NCI-H1417 (cell line): ENCODE measurements at regions not wholly inside any gene's neighbourhood (a gene's known extent, or its start where the extent isn't known, plus 50 kb on each side); places are given as distances from the start of the nearest gene placed in this dataset.

ENCODE experiments used
- DNase-seq, 3 experiments: peaks; one replicate each; lab custom pipeline; 2025; lab: John Stamatoyannopoulos, UW

DNA sequence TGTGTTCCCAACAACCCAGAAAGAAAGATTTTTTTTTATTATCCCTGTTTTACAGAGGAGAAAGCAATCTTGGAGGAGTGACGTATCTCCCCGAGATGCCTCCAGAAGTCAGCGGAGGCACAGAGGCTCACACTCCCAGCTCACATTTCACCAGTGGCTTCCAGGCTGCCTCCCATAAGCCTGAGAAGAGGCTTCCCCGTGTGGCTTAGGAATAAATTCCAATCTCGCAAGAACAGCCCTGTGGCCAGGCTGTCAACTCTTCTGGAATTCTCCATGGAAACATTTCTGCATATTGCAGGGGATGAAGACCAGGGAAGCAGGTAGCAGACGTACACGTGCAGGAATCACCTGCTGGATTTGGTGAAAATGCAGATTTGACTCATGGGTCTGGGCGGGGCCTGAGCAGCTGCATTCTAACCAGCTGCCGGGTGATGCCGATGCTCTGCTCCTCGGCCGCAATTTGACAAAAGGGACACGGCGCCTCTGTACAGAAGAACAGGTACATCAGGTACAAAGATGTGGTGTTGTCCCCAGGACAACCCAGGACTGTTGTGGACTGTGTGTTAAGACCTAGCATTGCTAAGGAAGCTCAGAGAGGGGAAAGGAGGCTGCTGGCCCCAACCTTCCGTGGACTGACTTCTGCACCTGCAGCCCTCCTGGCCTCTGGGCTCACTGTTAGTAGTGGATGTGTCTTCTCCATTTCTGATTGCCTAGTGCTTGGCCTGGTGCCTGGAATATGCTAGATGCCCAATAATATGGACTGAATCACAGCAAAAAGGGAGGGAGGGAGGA is 114.2 kb upstream of the ID2 start:
- peak in 2 of 3 experiments; percentile 45 to 85 for DNase-seq

DNA sequence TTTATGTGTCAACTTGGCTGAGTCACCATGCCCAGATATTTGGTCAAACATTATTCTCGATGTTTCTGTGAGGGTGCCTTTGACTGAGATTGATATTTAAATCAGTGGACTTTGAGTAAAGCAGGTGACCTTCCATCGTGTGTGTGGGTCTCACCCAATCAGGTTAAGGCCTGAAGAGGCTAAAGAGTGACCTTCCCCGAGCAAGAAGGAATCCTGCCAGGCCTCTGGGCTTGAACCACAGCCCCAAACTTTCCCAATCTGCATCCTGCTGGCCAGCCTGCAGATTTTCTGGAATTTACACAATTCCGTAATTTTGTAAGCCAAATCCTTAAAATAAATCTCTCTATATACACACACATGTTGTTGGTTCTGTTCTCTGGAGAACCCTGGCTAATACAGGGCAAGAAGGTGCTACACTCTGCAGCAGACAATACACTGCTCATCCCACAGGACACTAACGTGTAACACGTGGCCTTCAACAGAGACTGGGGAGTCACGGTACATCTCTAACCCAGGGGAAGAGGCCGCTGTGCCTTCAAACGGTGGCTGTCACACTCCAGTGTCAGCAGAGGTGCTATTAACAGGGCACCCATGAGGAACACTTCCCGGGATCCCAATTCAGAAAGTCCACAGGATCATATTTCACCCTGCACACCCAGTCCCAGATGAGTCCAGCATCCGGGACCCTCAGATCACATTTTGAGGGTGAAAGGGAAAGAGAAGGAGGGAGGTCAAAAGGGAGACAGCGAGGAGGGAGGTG is 113.1 kb upstream of the ID2 start:
- no peak for DNase-seq

DNA sequence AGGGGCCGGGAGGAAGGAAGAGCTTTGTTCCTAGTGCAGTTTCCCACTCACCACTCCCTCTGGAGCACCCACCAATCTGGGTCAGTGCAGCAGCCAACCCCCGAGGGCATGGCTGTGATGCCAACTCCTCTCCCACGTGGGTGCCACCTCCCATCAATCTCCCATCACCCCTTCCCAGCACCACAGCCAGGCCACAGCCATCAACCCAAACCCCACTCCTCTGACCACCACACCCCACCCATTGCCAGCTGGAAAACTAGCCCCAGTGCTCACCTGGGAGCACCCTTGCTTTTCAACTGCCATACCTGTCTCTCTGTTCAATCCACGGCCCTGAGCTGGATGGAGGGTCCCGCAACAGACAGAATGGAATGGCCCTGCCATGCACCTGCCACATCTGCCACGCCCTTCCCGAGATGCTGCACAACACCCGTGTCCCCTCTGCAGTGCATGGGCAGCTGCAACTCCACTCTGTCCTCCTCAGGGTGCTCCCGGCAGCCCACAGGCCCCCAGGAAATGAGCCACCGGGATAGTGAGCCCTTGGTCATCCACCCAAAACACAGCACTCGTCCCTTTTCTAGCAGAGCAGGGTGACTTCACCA is 112.4 kb upstream of the ID2 start:
- no peak for DNase-seq

DNA sequence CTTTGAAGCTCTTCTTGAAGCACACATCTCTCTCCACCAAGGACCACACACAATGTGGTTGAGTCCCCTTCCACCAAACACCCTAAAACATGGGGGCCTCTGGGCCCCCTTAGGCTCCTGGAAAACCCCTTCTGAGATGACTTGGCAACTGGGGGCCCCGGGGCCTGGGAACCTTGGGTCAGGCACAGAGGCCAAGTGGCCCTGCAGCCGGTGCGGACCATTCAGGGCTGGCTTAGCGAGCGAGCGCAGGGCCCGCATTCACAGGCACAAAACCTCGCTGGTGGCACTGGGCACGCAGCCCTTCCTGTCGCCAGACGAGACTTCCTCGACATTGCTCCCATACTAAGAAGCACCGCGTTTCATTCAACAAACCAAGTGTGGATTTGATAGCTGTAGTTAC is 111.2 kb upstream of the ID2 start:
- DNase-seq = no peak

DNA sequence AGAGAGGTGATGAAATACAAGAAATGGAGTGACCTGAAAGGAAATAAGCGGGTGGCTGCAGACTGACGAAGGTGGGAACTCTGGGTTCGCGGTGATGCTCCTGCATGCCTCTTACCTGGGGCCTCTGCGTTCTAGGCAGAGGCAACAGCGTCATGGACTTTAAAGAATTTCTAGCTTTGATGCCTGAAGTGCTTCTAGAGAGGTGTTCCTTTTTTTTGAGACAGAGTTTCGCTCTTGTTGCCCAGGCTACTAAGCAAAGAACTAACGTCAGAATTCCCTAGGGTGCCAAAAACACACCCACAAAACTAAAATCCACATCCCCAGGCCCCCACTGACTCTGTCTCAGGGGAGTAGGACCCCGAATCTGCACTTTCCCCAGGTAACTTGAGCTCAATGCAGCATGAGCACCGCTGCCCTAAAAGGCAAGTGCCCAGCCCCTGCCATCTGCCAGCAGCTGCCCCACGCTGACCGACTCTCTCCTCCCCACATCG is 110.5 kb upstream of the ID2 start:
- DNase-seq = peak in 1 of 3 experiments; percentile 36

DNA sequence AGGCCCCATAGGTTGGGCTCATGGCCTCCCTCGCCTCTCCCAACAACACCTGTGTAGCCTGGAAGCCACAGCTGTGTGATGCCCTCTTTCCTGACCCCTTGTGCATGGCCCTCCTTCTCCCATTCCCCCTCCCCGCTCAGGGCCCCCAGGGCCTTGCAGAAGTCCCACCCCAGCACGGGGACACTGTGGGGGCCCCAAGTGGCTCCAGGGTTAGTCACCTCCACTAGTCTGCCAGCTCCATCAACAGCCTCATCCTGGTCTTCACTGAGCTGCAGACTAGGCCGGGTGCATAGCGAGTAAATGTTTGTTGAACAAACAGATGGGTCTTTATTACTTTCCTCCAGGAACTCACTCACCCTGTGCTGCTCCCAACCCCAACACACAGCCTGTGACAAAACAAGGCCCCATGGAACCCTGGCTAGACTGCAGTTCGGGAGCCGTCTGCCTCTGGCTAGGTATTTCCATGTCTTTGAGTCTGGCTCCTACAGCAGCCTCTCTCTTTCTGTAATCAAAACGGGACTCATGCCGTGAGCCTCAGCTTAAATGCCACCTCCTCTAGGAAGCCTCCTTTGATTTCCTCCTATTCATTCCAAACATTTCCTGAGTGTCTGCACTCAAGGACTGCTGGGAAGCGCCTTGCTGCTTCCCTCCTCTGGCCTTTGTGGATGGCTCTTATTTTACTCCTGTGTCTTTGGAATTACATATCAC is 109.9 kb upstream of the ID2 start:
- peak in 2 of 3 experiments; percentile 37 to 64 for DNase-seq

DNA sequence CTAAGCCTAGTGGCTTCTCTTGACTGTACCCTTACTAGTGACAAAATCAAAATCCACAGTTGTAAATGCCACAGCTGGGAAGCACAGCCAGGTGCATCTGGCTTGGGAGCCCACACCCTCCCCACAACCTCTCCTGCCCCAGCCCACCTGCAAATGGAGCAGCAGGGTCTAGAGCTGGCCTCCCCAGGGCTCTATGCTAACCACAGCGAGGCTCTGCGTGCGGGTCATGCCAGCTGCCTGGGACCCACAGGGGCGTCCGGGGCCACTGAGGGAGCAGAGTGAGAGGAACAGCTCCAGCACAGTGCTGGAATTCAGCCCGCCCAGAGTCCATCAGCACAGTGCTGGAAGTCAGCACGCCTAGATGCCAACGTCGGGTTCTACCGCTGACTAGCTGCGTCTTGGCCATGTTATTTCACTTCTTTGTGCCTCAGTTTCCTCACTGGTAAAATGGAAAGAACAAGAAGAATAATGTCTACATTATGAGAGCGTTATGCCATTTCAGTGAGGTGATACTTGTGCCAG is 109.1 kb upstream of the ID2 start:
- DNase-seq = no peak

DNA sequence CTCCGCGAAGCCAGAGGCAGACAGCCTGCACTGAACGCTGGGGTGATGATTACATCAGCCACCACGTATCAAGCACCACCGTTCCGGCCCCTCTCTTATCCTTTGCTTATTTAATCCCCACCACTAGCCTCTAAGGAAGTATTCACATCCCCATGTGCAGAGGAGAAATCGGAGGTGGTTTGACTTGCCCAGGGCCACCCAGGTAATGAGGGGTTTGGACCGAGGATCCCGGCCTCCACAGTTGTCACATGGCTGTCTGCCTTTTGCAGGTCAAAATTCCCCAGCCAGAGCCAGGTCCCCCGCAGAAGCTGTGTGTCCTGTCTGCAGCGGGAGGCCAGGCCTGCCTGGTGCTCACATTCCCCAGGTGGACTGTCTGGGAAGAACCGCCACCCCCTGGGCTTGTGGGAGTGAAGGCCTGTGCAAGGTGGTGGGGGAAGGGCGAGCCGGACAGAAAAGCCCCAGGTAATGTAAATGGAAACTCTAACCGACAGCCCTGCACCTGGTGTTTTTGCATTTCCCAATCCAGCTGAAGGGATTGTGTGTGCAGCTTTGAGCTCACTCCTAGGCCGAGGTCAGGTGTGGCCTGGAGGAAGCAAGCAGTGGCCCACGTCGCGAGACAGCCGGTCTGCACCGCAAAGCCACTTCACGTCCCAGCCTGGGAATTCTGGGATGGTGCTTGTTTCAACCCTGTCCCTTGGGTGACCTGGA is 108.5 kb upstream of the ID2 start:
- DNase-seq = peak; percentile 93 to 97 (median 93)

DNA sequence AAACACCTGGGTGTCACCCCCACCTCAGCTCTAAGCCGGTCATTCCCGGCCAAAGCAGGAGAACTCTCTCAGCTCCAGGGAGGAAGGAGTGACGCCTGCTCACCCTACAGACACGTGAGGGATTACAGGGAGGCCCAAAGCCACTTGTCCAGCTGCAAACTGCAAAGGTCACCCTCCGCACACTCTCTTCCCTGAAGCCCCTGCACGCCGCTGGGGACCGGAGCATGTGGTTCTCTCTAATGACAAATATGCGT is 108.0 kb upstream of the ID2 start:
- no peak for DNase-seq

DNA sequence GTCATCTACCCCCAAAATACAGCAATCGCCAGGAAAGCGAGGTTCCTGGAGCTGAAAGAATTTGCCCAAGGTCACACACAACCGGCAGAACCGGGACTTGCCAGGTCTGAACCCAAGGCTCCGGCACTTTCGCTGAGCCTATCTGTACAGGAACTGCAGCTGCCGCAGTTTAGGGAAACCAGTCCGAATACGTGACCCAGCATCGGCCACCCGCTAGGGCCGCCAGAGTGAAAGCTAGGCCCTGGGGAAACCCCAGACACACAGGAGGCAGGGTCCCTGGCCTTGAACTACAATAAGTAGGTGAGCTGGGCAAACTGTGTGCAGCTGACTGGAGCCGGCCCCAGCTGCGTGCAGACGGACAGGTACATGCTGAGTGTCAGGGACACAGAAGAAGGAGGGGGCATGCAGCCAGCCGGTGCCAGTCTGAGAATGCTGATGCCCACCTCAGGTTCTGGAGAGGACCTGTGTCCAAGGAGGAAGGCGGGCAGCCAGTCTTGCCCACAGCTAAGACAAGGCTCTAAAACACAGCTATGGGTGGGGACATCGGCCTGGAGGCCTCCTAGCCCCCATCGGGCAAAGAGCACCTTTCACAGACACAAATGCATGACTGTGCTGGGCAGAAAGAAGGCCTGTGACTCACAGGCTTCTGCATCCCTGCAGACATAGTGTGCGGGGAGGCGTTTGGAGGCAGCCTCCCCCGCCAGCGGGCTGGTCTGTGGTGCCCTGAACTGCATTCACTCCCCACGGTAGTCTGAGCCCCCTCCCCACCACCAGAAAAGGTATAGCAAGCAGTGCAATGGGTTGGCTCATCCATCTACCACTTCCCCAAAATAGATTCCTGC is 107.4 kb upstream of the ID2 start:
- peak; percentile 35 to 53 (median 47) for DNase-seq

DNA sequence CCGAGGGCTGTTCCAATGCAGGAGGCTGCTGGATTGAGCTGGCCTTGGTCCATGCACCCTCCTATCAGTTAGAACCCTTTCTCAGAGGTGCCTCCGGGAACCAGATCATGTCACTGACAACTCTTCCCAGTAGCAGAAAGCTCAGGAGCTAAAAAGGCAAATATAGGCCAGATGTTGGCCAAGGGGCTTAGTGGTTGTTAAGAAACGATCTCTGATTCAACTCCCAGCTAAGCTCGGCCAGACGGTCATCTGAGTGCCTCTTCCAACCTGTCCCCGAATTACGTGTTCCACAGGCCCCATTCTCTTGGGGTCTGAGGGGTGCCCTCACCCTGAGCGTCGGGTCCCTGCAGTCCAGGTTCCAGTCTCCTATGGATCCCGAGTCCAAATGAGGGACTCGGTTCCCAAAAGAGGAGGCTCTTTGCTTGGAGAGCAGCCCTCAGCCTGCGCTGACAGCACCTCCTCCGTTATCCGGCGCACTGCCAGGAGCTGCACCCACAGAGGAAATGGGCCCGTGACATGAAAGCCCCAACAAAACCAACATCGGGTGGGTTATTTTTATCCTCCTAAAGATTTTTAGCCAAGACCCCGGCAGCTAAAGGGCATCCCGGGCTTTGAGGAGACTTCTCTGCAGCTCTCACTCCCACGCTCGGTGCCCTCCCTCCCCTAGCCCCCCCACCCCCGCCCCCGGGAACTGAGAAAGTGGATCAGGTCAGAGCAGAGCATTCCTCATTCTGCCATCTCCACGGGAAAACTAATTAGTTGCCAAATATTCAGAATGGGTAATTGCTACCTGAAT is 106.6 kb upstream of the ID2 start:
- DNase-seq = no peak

DNA sequence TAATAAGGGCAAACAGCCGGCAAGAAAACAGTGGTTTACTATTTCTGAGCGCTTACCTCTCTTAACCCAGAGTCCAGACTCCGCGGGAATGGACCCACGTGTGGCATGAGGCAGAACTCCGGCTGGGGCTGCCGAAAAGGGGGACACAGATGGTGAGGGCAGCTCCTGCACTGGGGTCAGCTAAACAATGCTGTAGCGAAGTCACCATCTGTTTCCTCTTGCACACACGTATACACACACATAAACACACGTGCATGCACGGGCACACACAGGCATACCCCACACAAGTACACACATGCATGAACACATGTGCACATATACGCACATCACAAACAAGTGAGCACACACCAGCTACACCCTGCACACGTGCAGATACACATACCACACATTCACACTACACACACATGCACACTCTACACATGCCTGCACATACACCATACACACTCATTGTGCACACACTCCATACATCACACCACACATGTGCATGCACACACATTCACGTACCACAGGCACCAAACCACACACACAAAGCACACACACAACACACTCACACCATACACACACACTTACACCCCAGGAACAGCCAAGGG is 105.9 kb upstream of the ID2 start:
- DNase-seq = peak in 1 of 3 experiments; percentile 23

DNA sequence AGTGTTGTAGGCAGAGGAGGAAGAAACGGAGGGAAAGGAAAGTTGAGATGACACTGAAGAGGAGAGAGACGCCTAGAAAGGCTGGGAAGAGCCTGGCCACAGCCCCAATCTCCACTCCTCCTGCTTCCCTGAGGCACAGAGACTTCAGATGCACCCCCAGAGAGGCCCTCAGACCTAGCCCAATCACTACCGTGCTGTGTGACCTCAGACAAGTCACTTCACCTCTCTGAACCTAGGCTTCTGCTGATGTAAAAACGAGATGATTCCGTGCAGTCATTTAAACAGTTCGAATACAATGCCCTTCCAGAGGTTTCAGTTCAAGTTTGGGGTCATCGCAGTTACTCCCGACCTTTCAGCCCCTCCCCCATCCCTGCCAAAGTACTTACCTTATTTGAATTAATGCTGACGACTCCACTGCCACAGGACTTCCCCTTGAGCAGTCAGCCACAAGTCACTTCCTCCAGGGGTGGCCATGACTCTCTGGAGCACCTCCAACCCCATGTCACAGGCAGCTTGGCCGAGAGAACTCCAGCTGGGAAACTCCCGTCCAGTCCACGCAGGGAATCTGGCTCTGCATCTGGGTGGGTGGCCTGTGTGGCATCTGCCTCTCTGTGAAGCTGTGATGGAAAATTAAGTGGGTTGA is 105.2 kb upstream of the ID2 start:
- no peak for DNase-seq

DNA sequence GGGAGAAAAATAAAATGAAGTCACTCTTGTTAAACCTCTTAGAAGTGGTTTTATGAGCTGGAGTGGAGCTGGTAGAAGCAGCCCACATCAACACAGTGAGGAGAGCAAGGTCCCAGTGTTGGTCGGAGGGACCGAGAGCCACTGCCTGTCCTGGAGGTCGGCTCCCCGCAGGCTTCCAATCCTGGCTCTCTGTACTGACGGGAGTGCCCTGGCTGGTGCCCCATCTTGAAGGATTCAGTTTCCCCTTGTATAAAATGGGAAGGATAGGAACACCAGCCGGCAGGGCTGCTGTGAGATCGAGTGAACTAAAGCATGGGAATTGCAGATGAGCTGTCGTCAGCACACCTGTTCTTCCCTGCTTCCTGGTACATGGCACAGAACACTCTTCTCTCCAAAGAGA is 104.3 kb upstream of the ID2 start:
- peak in 1 of 3 experiments; percentile 38 for DNase-seq

DNA sequence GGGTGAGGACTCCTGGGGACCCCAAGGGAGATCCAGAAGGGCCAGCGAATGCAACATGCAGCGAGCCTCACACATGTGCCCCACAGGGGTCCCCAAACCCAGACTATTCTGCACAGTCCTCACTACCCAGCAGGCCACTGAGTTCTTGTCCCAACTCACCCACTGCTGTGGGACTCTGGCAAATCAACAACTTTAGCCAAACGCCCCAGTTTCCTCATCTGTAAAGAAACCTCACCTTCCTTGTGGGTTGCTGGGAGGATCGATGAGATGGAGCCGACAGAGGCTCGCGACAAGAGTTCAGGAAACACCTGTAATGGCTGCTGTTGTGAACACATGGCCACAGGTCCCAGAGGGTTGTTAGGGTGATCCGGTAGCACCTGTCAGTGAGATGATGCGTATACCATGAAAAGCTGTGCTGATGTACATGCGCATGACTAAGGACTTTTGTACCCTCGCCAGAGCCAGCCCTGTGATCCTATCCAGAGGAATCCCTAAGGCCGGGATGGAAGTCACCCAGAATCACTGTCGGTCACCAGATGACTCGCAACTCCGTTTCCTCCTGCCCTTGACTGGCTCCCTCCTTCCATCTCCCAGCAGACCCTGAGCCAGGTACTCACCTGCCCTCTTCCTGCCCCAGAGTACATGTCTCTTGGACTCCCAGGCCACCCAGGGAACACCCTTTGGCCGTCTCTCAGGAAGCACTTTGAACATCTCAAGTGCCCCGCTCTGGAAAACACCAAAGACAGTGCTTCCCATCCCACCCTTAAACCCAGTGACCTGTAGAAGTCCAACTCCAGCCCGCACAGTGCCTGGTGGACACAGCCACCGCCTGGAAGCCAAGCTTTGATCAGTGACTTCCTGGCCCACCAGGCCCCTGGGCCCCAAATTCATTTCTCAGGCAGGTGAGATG is 103.3 kb upstream of the ID2 start:
- peak in 2 of 3 experiments; percentile 37 for DNase-seq

DNA sequence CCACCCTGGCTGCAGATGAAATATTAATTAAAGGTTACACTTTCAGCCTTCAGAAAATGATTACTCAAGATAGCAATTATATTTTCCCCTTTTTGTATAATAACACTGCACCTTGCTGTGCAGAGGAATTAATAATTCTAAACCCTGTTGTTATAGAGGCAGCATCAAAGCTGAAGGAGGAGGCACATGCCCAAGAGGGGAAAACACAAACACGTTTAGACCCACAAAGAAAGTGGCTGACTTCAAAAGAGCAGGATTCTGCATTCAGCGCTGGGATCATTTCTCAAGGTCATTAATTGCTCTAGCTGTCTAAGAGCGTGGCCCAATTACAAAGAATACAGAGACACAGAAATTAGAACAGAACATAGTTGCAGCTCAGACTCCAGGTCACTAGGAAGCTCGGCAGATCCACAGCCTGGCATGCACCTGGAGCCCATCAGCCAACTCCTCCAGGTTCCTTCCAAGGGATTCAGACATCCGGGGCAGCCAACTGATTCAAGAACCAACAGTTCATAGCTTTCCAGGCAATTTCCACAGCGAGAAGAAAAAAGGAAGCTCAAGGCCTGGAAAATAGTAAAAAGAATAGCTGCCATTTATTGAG is 102.3 kb upstream of the ID2 start:
- peak in 2 of 3 experiments; percentile 46 to 83 for DNase-seq
